Neural progenitor cell (in vitro differentiated cells): ENCODE measurements at regions not wholly inside any gene's neighbourhood (a gene's known extent, or its start where the extent isn't known, plus 50 kb on each side); places are given as distances from the start of the nearest gene placed in this dataset.

Experiments used
- DNase-seq: peaks from one replicate; pipeline ENCODE4 v3.0.0-alpha.2; 2016; ENCODE audit warnings: low spot score
- H2AFZ ChIP-seq: fragments of 200-600 bp; sonication (generic); replicated peaks from 2 replicates; pipeline ENCODE4 v1.6.1; 2016; ENCODE audit warnings: antibody characterized with exemption
- H3F3A ChIP-seq: fragments of 200-600 bp; sonication (generic); 2 replicates; pipeline ENCODE4 v1.6.1; 2016; ENCODE audit warnings: antibody characterized with exemption, low read depth
- H3K27ac ChIP-seq: fragments of 200-600 bp; sonication (generic); 2 replicates; pipeline ENCODE4 v1.5.1; 2016; ENCODE audit warnings: mild to moderate bottlenecking
- H3K27me3 ChIP-seq: fragments of 200-600 bp; sonication (generic); 2 replicates; pipeline ENCODE4 v1.6.1; 2016; ENCODE audit warnings: mild to moderate bottlenecking, moderate library complexity
- H3K36me3 ChIP-seq: fragments of 200-600 bp; sonication (generic); 2 replicates; pipeline ENCODE4 v1.5.1; 2016
- H3K4me1 ChIP-seq: fragments of 200-600 bp; sonication (generic); 2 replicates; pipeline ENCODE4 v1.6.1; 2016; ENCODE audit warnings: mixed run types
- H3K4me2 ChIP-seq: fragments of 200-600 bp; sonication (generic); 2 replicates; pipeline ENCODE4 v1.6.1; 2016
- H3K4me3 ChIP-seq: fragments of 200-600 bp; sonication (generic); 2 replicates; pipeline ENCODE4 v1.5.1; 2016
- H3K79me2 ChIP-seq: fragments of 200-600 bp; sonication (generic); 2 replicates; pipeline ENCODE4 v1.6.1; 2016; ENCODE audit warnings: low read depth
- H3K9ac ChIP-seq: fragments of 200-600 bp; sonication (generic); 2 replicates; pipeline ENCODE4 v1.6.1; 2016
- H3K9me3 ChIP-seq: fragments of 200-600 bp; sonication (generic); 2 replicates; pipeline ENCODE4 v1.5.1; 2016; ENCODE audit warnings: low read depth
- H4K20me1 ChIP-seq: fragments of 200-600 bp; sonication (generic); 2 replicates; pipeline ENCODE4 v1.6.1; 2016; ENCODE audit warnings: low read depth
- H3K27ac Mint-ChIP-seq: 3 replicates; pipeline ENCODE4 v1.8.0; 2021; ENCODE audit warnings: mixed read lengths
- H3K27me3 Mint-ChIP-seq: 2 replicates; pipeline ENCODE4 v1.8.0; 2022; ENCODE audit warnings: low read depth, mild to moderate bottlenecking, inconsistent platforms, moderate library complexity, mixed read lengths; ENCODE audit not compliant: insufficient read depth
- H3K36me3 Mint-ChIP-seq: 3 replicates; pipeline ENCODE4 v1.8.0; 2021; ENCODE audit warnings: mixed read lengths
- H3K4me1 Mint-ChIP-seq: 3 replicates; pipeline ENCODE4 v1.8.0; 2021; ENCODE audit warnings: mixed read lengths
- H3K4me3 Mint-ChIP-seq: 3 replicates; pipeline ENCODE4 v1.8.0; 2021; ENCODE audit warnings: mild to moderate bottlenecking, moderate library complexity, mixed read lengths
- H3K9me3 Mint-ChIP-seq: 3 replicates; pipeline ENCODE4 v1.8.0; 2020; ENCODE audit warnings: mixed read lengths
- EZH2 ChIP-seq: fragments of 200-600 bp; sonication (generic); IDR thresholded peaks from 2 replicates; pipeline ENCODE4 v1.6.1; 2017; ENCODE audit warnings: antibody characterized with exemption, mild to moderate bottlenecking, moderate library complexity
- EZH2phosphoT487 ChIP-seq: fragments of 200-600 bp; sonication (generic); IDR thresholded peaks from 2 replicates; pipeline ENCODE4 v1.6.1; 2017; ENCODE audit warnings: antibody characterized with exemption
- TF ChIP-seq, protein P1 (sequence below): fragments of 200-600 bp; sonication (generic); IDR thresholded peaks from 2 replicates; pipeline ENCODE4 v1.5.1; 2017; ENCODE audit warnings: antibody characterized with exemption, mild to moderate bottlenecking

DNA sequence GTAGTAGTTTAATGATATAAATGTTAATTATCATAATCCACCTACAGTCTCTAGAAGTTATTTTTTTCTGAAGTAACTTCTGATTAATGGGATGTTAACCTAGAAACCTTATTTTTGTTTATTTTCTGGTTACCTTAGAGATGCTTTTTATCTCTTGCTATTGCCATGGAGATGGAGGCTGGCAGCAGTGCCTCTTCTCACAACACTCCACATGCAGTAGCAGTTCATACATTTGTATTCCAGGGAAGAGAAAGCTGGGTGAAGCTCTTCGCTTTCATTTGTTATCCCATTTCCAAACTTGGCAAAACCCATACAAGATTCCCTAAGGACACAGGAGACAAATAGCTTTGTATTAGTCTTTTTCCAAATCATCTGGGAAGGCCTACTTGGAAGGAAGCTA lies 1794.1 kb upstream of the LRRTM1 start:
- no peak overlapping the region for H3K4me2 ChIP-seq
- H3K4me3 ChIP-seq = no peak overlapping the region
- no peaks in the 10 kb centered on the region for H3K27me3 ChIP-seq
- no peaks in the 10 kb centered on the region for H4K20me1 ChIP-seq
- no peak overlapping the region for H3K9ac ChIP-seq
- no peak overlapping the region for H2AFZ ChIP-seq
- H3K36me3 ChIP-seq = no peaks in the 10 kb centered on the region
- H3K9me3 ChIP-seq = no peaks in the 10 kb centered on the region
- no peak overlapping the region for H3K27ac ChIP-seq
- no peak for DNase-seq
- H3K27me3 Mint-ChIP-seq = no peaks in the 10 kb centered on the region
- no peaks in the 10 kb centered on the region for H3K4me1 ChIP-seq
- no peaks in the 10 kb centered on the region for H3K36me3 Mint-ChIP-seq
- TF ChIP-seq EZH2phosphoT487 (no peak), EZH2 (no peak)
- TF ChIP-seq, protein P1, sequence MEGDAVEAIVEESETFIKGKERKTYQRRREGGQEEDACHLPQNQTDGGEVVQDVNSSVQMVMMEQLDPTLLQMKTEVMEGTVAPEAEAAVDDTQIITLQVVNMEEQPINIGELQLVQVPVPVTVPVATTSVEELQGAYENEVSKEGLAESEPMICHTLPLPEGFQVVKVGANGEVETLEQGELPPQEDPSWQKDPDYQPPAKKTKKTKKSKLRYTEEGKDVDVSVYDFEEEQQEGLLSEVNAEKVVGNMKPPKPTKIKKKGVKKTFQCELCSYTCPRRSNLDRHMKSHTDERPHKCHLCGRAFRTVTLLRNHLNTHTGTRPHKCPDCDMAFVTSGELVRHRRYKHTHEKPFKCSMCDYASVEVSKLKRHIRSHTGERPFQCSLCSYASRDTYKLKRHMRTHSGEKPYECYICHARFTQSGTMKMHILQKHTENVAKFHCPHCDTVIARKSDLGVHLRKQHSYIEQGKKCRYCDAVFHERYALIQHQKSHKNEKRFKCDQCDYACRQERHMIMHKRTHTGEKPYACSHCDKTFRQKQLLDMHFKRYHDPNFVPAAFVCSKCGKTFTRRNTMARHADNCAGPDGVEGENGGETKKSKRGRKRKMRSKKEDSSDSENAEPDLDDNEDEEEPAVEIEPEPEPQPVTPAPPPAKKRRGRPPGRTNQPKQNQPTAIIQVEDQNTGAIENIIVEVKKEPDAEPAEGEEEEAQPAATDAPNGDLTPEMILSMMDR = no peak
- H3K27ac Mint-ChIP-seq = no peak overlapping the region
- no peak overlapping the region for H3K4me3 Mint-ChIP-seq
- H3K79me2 ChIP-seq = no peaks in the 10 kb centered on the region
- no peaks in the 10 kb centered on the region for H3K4me1 Mint-ChIP-seq
- no peaks in the 10 kb centered on the region for H3K9me3 Mint-ChIP-seq
- H3F3A ChIP-seq = no peaks in the 10 kb centered on the region

DNA sequence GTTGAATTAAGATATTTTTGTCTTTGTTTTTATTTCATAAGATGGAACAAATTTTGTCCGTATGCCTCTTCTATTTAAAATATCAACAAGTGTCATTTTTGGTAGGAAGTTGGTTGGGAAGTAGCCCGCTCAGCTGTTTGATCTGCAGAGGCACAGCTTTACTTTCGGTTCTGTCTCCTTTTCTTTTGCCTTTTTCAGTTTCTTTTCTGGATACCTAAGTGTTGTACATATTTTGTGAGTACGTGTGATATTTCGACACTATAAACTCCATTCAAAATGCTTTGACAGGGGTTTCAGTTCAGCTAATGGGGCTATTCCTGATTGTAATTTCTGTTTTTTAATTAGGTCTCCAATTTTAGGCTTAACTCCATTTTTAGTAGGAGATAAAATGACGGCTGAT lies 1785.0 kb upstream of the LRRTM1 start:
- Mint-ChIP-seq H3K27me3 (no peaks in the 10 kb centered on the region), H3K4me3 (no peak overlapping the region), H3K4me1 (no peaks in the 10 kb centered on the region), H3K36me3 (no peaks in the 10 kb centered on the region), H3K27ac (no peak overlapping the region), H3K9me3 (peaks cover 13% of the 10 kb centered on the region)
- H4K20me1 ChIP-seq = no peaks in the 10 kb centered on the region
- no peaks in the 10 kb centered on the region for H3K9me3 ChIP-seq
- no peaks in the 10 kb centered on the region for H3F3A ChIP-seq
- no peak overlapping the region for H3K9ac ChIP-seq
- no peaks in the 10 kb centered on the region for H3K4me1 ChIP-seq
- no peak overlapping the region for H3K4me2 ChIP-seq
- no peaks in the 10 kb centered on the region for H3K79me2 ChIP-seq
- no peak overlapping the region for H2AFZ ChIP-seq
- H3K4me3 ChIP-seq = no peak overlapping the region
- DNase-seq = no peak
- H3K36me3 ChIP-seq = no peaks in the 10 kb centered on the region
- TF ChIP-seq, protein P1 = no peak
- TF ChIP-seq EZH2 (no peak), EZH2phosphoT487 (no peak)
- H3K27ac ChIP-seq = no peak overlapping the region
- no peaks in the 10 kb centered on the region for H3K27me3 ChIP-seq

DNA sequence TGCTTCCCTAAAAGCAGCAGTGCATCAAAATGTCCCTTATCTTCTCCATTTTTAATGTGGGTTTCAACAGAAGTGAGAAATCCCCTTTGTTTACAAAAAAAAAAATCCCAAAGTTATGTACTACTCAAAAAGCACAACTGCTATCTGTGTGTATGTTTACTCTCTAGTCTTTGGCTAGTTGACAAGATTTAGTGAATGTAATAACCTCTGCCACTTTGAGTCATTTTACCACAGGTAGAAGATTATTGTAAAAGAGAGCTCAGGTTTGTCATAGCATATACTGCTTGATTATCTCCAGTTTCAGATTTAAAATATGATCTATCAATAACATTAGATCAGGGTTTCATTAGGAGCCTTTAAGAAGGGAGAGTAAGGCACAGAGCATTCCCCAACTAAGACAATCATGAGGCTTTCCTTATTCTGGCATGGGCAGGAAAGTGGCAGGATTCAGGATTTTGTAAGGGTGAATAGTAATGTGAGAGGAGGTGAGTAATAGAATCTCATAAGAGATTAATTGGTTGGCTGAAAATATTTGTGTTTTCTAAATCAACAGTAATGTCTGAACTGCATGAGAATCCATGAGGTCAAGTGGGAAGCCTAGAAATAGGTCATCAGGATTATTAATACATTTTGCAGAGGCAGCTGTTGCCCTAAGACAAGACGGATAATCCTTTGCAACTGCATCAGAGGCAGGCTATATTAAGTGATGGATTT lies 1780.3 kb upstream of the LRRTM1 start:
- TF ChIP-seq, protein P1 = no peak
- no peak for TF ChIP-seq EZH2

More for the DNA sequence above, 1780.3 kb upstream of the LRRTM1 start:
- Mint-ChIP-seq H3K9me3 (peaks cover 13% of the 10 kb centered on the region), H3K4me3 (no peak overlapping the region), H3K27ac (no peak overlapping the region), H3K27me3 (no peaks in the 10 kb centered on the region), H3K4me1 (no peaks in the 10 kb centered on the region), H3K36me3 (no peaks in the 10 kb centered on the region)
- Histone ChIP-seq H3K27me3 (no peaks in the 10 kb centered on the region), H3K4me2 (no peak overlapping the region), H3K79me2 (no peaks in the 10 kb centered on the region), H3K27ac (no peak overlapping the region), H3K4me1 (no peaks in the 10 kb centered on the region), H3K9ac (no peak overlapping the region), H2AFZ (no peak overlapping the region), H4K20me1 (no peaks in the 10 kb centered on the region), H3K9me3 (no peaks in the 10 kb centered on the region), H3K4me3 (no peak overlapping the region), H3K36me3 (no peaks in the 10 kb centered on the region), H3F3A (no peaks in the 10 kb centered on the region)
- no peak for DNase-seq
